Vagina (tissue), 2 donors: ENCODE measurements at regions not wholly inside any gene's neighbourhood (a gene's known extent, or its start where the extent isn't known, plus 50 kb on each side); places are given as distances from the start of the nearest gene placed in this dataset.

ENCODE experiments used
- POLR2A ChIP-seq, 2 donors: fragments of 450-650 bp; IDR thresholded peaks; one replicate each; pipeline ENCODE4 v1.6.1; 2017; ENCODE audit warnings: antibody characterized with exemption in 2 of 2, mild to moderate bottlenecking in 2 of 2, moderate library complexity in 2 of 2
- TF ChIP-seq, protein P1 (sequence below), 3 experiments: fragments of 450-650 bp in 2 of 3; fragments of 200-600 bp in 1 of 3; sonication (generic) in 1 of 3; IDR thresholded peaks; one replicate each; pipeline ENCODE4 v1.5.1; 2017 to 2019; ENCODE audit warnings: antibody characterized with exemption in 3 of 3, mild to moderate bottlenecking in 2 of 3, moderate library complexity in 2 of 3

DNA sequence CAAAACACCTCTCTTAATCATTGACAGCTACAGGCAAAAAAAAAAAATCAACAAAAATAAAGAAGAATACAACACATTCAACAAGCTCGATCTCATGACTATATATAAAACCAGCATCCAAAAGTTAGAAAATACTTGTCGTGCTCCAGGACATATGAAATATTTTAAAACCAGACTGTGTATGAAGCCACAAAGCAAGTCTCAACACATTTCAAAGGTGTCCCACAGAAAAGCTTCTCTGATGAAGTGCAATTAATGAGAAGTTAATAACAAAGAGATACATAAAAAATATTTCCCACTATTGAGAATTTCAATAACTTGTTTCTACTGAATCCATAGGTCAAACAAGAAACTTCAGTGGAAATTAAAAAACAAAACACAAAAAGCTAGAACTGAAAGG, 178.7 kb downstream of the PLK2 start:
- TF ChIP-seq, protein P1, sequence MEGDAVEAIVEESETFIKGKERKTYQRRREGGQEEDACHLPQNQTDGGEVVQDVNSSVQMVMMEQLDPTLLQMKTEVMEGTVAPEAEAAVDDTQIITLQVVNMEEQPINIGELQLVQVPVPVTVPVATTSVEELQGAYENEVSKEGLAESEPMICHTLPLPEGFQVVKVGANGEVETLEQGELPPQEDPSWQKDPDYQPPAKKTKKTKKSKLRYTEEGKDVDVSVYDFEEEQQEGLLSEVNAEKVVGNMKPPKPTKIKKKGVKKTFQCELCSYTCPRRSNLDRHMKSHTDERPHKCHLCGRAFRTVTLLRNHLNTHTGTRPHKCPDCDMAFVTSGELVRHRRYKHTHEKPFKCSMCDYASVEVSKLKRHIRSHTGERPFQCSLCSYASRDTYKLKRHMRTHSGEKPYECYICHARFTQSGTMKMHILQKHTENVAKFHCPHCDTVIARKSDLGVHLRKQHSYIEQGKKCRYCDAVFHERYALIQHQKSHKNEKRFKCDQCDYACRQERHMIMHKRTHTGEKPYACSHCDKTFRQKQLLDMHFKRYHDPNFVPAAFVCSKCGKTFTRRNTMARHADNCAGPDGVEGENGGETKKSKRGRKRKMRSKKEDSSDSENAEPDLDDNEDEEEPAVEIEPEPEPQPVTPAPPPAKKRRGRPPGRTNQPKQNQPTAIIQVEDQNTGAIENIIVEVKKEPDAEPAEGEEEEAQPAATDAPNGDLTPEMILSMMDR (IDR thresholded peaks at IDR 0.05): no peak
- TF ChIP-seq POLR2A (IDR thresholded peaks at IDR 0.05): no peak
